ENCODE measurements at regions not wholly inside any gene's neighbourhood (a gene's known extent, or its start where the extent isn't known, plus 50 kb on each side); places are given as distances from the start of the nearest gene placed in this dataset.

DNA sequence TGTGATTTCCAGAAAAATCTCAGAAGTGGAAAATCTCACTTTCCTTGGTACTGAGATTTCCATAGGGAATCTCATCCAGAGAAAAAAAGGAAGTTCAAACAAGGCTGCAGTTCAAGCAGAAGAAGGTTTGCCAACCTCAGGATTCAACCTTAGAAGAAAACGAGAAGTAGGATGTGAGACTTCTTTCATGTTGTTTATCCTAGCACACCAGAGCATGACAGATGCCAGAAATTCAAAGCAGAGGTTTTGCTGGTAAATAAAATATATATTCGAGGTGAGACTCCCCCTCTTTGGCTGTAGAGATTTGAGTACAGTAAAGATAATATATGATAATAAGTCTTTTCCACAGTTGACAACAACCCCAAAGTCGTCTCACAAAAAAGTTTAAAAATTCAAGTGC, 116.9 kb upstream of the SMC2 start:
- no peak for DNase-seq

- no peak for DNase-seq
Measured at GRCh38 chr9:103978396-103978795, 115.7 kb upstream of the SMC2 start.

- DNase-seq: no peak
Measured at GRCh38 chr9:103981912-103982311, 112.2 kb upstream of the SMC2 start.

- no peak for DNase-seq
Measured at GRCh38 chr9:103985077-103985476, 109.0 kb upstream of the SMC2 start.

- DNase-seq: no peak
Measured at GRCh38 chr9:103988821-103989220, 105.3 kb upstream of the SMC2 start.

- DNase-seq: no peak
Measured at GRCh38 chr9:103990311-103990710, 103.8 kb upstream of the SMC2 start.

DNA sequence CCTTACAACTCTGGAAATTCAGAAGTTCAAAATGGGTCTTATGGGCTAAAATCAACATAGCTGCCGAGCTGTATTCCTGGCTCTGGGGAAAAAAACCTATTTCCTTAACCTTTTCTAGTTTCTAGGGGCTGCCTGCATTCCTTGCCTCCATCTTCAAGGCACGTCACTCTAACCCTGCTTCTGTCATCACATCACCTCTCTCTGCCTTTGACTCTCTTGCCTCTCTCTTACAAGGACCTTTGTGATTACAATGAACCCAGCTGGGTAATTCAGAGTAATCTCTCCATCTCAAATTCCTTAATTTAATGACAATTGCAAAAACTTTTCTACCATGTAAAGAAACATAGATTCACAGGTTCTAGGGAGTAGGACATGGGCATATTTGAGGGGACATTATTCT, 103.1 kb upstream of the SMC2 start:
- no peak for DNase-seq

DNA sequence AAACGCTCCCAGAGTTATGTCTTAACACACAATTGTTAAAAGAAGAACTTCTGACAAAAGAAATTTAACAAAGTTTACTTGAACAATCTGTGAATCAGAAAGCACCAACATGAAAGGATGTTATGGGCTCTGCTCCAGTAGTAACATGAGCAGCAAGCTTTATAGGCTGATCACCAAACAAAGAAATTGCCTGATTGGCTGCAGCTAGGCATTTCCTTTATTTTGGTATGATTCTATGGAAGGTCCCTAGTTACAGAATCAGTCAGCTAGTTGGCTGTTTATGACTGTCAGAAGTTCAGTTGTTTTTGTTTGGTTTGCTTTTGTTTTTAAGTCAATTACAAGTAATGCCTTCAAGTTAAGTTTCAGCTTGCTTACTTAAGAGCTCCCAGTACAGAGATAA, 102.4 kb upstream of the SMC2 start:
- DNase-seq: no peak

DNA sequence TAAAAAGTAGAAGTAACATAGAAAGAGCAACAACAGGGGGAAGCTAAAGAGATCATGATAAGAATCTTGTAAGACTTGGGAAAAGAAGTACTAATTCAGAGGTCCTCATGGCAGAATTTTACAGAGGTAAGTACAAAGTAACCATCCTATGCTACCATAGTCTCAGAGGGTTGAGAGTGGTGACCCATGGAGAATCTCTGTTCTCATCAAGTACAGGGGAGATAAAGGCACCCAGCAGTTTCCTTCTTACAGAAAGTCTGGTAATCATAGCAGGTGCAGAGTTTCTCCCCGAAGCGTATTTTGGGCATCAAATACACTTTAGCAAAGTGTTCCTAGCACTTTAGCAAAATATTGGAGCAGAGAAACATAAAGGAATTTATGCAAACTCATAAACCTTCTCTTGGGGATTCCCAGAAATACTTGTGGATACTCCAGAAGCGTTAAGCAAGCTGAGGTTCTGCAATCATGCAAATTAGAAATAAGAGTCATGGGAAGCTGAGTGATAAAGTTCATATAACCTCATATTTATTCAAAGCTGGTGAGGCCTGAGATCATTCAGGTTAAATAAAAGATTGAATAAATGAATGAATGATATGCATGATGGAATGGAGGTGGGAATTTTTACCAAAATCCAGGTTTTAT, 101.0 kb upstream of the SMC2 start:
- DNase-seq: no peak

- no peak for DNase-seq
Measured at GRCh38 chr9:103997856-103998370, 96.2 kb upstream of the SMC2 start.

DNA sequence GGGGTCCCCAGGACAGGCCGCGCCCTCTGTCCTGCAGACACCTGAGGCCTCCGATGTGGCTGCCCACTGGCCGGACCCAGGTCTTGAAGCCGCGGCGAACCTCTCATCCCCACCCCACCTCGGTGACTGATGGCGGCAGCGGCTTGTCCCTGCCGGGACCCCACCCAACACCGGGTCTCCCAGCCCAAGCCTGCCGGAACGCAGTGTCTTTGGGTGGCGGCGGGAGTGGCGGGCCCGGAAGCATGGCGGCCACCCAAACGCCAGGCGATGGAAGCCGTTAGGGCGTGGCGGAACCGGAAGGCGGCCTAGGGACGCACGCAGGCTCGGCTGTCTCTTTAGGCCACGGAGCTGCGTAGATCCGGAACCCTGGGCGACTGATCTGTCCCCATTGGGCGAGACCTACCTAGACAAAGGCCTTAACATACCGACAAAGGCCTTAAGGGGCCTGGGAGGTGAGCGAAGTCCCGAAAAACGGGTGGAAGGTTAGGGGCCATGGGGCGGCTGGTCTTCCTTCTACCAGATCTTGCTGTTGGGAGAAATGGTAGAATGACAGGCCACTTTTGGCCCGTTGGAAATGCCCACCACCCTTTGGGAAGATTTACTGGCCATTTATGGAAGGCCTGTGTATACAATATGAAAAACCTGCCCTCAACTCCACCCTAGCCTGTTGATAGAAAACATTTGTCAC, 94.6 kb upstream of the SMC2 start:
- DNase-seq: no peak

DNA sequence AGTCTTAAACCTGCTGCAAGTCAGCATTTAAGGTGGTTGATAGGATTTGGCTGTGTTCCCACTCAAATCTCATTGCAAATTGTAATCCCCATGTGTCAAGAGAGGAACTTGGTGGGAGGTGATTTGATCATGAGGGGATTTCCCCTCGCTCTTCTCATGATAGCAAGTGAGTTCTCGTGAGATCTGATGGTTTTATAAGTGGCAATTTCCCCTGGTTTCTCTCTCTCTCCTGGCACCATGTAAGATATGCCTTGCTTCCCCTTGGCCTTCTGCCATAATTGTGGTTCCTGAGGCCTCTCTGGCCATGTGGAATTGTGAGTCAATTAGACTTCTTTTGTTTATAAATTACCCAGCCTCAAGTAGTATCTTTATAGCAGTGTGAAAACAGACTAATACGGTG, 84.3 kb upstream of the SMC2 start:
- DNase-seq: no peak

DNA sequence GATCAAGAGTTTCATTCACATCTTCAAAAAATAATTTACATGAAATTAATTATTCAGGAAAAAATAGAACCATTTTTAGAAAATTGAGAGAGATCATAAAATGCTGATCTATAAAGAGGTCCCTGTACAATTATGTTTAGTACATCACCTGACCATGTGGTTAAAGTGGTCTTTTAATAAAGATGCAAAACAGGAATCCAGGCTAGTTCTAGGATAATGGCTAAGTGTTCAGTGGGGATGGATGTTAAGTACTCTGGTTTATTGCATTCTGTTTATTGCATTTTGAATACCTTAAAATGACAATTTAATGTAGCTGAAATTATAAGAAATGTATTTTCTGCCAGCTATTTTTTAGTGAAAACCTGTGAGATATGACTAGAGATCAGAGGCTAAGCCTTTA, 72.0 kb upstream of the SMC2 start:
- no peak for DNase-seq

- no peak for DNase-seq
Measured at GRCh38 chr9:104025104-104025503, 69.0 kb upstream of the SMC2 start.

- no peak for DNase-seq
Measured at GRCh38 chr9:104025945-104026344, 68.2 kb upstream of the SMC2 start.

DNA sequence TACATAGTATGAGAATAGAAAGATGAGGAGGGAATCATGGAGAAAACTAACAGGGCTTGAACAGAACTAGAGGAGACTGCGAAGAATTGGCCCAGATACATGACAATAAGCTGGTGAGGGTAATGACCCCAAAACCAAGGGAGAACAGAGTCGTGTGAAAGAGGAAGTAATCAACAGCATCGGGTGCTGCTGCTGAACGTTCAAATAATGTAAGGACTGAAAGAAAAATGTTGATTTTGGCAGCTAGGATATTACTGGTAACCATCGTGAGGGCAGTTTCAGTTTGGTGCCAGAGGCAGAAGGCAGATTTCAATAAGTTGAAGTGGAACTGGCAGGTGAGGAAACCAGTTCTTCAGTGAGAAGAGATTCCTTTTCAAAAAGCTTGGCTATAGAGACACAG, 66.8 kb upstream of the SMC2 start:
- DNase-seq: no peak

DNA sequence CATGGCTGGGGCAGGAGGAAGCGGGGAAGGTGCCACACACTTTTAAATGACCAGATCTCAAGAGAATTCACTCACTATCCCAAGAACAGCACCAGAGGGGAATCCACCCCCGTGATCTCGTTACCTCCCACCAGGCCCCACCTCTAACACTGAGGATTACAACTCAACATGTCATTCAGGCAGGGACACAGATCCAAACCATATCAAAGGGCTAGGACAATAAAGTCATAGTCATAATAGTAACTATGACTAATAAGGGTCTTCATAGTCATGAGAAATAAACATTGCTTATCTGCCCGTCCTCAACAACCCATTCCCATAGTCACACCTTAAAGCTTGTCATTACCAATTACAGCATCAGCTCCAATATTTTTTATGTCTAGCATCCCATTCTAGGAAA, 65.3 kb upstream of the SMC2 start:
- no peak for DNase-seq

All from CD4-positive, alpha-beta T cell treated with Interleukin-17A for 1 hour (primary cell).